H9 (cell line): ENCODE measurements at regions not wholly inside any gene's neighbourhood (a gene's known extent, or its start where the extent isn't known, plus 50 kb on each side); places are given as distances from the start of the nearest gene placed in this dataset.

ENCODE experiments used
- DNase-seq: peaks from one replicate; pipeline ENCODE4 v3.0.0-alpha.2; 2017
- H2AFZ ChIP-seq: one replicate; pipeline ENCODE4 v1.6.1; 2013; ENCODE audit warnings: mild to moderate bottlenecking, low read length, control low read depth, moderate library complexity
- H2AK5ac ChIP-seq: 2 replicates; pipeline ENCODE4 v1.6.1; 2013; ENCODE audit warnings: low read length, control low read depth, mixed read lengths; ENCODE audit not compliant: insufficient read length
- H2BK120ac ChIP-seq: one replicate; pipeline ENCODE4 v1.6.1; 2013; ENCODE audit warnings: low read depth, mild to moderate bottlenecking, low read length, control low read depth, inconsistent platforms; ENCODE audit not compliant: poor library complexity, severe bottlenecking
- H2BK12ac ChIP-seq: 2 replicates; pipeline ENCODE4 v1.6.1; 2013; ENCODE audit warnings: low read length, control low read depth, mixed read lengths, low read depth; ENCODE audit not compliant: insufficient read length
- H2BK15ac ChIP-seq: 2 replicates; pipeline ENCODE4 v1.6.1; 2013; ENCODE audit warnings: low read depth, low read length, control low read depth
- H2BK20ac ChIP-seq: one replicate; pipeline ENCODE4 v1.6.1; 2013; ENCODE audit warnings: low read depth, mild to moderate bottlenecking, low read length, control low read depth, inconsistent platforms; ENCODE audit not compliant: poor library complexity, severe bottlenecking
- H2BK5ac ChIP-seq: 2 replicates; pipeline ENCODE4 v1.6.1; 2013; ENCODE audit warnings: low read length, control low read depth, mixed read lengths; ENCODE audit not compliant: insufficient read length
- H3K14ac ChIP-seq: 2 replicates; pipeline ENCODE4 v1.6.1; 2013; ENCODE audit warnings: low read length, control low read depth; ENCODE audit not compliant: insufficient read depth
- H3K18ac ChIP-seq: 2 replicates; pipeline ENCODE4 v1.6.1; 2013; ENCODE audit warnings: low read depth, mild to moderate bottlenecking, mixed read lengths, low read length, control low read depth; ENCODE audit not compliant: insufficient read length
- H3K23ac ChIP-seq: 2 replicates; pipeline ENCODE4 v1.6.1; 2013; ENCODE audit warnings: low read length, control low read depth, mixed read lengths, low read depth; ENCODE audit not compliant: insufficient read length
- H3K23me2 ChIP-seq: 2 replicates; pipeline ENCODE4 v1.6.1; 2013; ENCODE audit warnings: low read depth, mild to moderate bottlenecking, mixed read lengths, low read length, control low read depth; ENCODE audit not compliant: insufficient read length, poor library complexity, severe bottlenecking
- H3K27ac ChIP-seq: 2 replicates; pipeline ENCODE4 v1.5.1; 2013; ENCODE audit warnings: low read length, control low read depth, mixed read lengths, low read depth; ENCODE audit not compliant: insufficient read length
- H3K27me3 ChIP-seq: 2 replicates; pipeline ENCODE4 v1.6.1; 2013; ENCODE audit warnings: low read length, control low read depth, inconsistent platforms; ENCODE audit not compliant: insufficient read depth
- H3K4ac ChIP-seq: 2 replicates; pipeline ENCODE4 v1.6.1; 2013; ENCODE audit warnings: low read depth, mild to moderate bottlenecking, control low read depth, inconsistent platforms, low read length, moderate library complexity
- H3K4me1 ChIP-seq: 2 replicates; pipeline ENCODE4 v1.6.1; 2013; ENCODE audit warnings: low read length, control low read depth, inconsistent platforms; ENCODE audit not compliant: insufficient read depth
- H3K4me2 ChIP-seq: 2 replicates; pipeline ENCODE4 v1.6.1; 2013; ENCODE audit warnings: low read length, control low read depth, mixed read lengths; ENCODE audit not compliant: insufficient read length, insufficient read depth
- H3K56ac ChIP-seq: 2 replicates; pipeline ENCODE4 v1.6.1; 2013; ENCODE audit warnings: low read depth, mild to moderate bottlenecking, mixed read lengths, low read length, control low read depth; ENCODE audit not compliant: insufficient read length
- H3K79me1 ChIP-seq: 2 replicates; pipeline ENCODE4 v1.6.1; 2013; ENCODE audit warnings: low read depth, mild to moderate bottlenecking, moderate library complexity, low read length, control low read depth, inconsistent platforms; ENCODE audit not compliant: insufficient read depth, poor library complexity, severe bottlenecking
- H3K79me2 ChIP-seq: 2 replicates; pipeline ENCODE4 v1.6.1; 2013; ENCODE audit warnings: low read length, control low read depth, inconsistent platforms; ENCODE audit not compliant: insufficient read depth
- H3K9ac ChIP-seq: 2 replicates; pipeline ENCODE4 v1.6.1; 2013; ENCODE audit warnings: low read length, control low read depth, mixed read lengths; ENCODE audit not compliant: insufficient read length; ENCODE audit errors: extremely low read depth
- H3K9me3 ChIP-seq: one replicate; pipeline ENCODE4 v1.6.1; 2013; ENCODE audit warnings: low read depth, low read length, inconsistent platforms; ENCODE audit not compliant: control insufficient read depth
- H3T11ph ChIP-seq: one replicate; pipeline ENCODE4 v1.6.1; 2013; ENCODE audit warnings: mild to moderate bottlenecking, low read length, control low read depth, inconsistent platforms
- H4K20me1 ChIP-seq: one replicate; pipeline ENCODE4 v1.6.1; 2013; ENCODE audit not compliant: control insufficient read depth, insufficient read length, insufficient read depth
- H4K5ac ChIP-seq: 2 replicates; pipeline ENCODE4 v1.6.1; 2013; ENCODE audit warnings: low read depth, mild to moderate bottlenecking, mixed read lengths, low read length, control low read depth; ENCODE audit not compliant: insufficient read length
- H4K8ac ChIP-seq: replicated peaks from 2 replicates; pipeline ENCODE4 v1.6.1; 2013; ENCODE audit warnings: low read length, control low read depth, mixed read lengths, low read depth; ENCODE audit not compliant: insufficient read length
- H4K91ac ChIP-seq: 2 replicates; pipeline ENCODE4 v1.6.1; 2013; ENCODE audit warnings: low read depth, mild to moderate bottlenecking, moderate library complexity, mixed read lengths, low read length, control low read depth; ENCODE audit not compliant: insufficient read length
- H3K27ac Mint-ChIP-seq, 3 experiments: 2 replicates in 2 of 3; 3 replicates in 1 of 3; pipeline ENCODE4 v1.8.0; 2020 to 2021; ENCODE audit warnings: mixed read lengths in 3 of 3, mild to moderate bottlenecking in 1 of 3, moderate library complexity in 1 of 3
- H3K27me3 Mint-ChIP-seq: 2 replicates; pipeline ENCODE4 v1.8.0; 2021; ENCODE audit warnings: low read depth, mild to moderate bottlenecking, moderate library complexity, mixed read lengths
- H3K36me3 Mint-ChIP-seq, 3 experiments: 2 replicates in 2 of 3; 3 replicates in 1 of 3; pipeline ENCODE4 v1.8.0; 2020 to 2021; ENCODE audit warnings: low read depth in 3 of 3, mixed read lengths in 3 of 3; ENCODE audit not compliant: insufficient read depth in 1 of 3
- H3K4me1 Mint-ChIP-seq, 2 experiments: 2 replicates each; pipeline ENCODE4 v1.8.0; 2020; ENCODE audit warnings: mixed read lengths in 2 of 2
- H3K4me3 Mint-ChIP-seq, 2 experiments: 2 replicates in 1 of 2; 3 replicates in 1 of 2; pipeline ENCODE4 v1.8.0; 2020 to 2021; ENCODE audit warnings: mild to moderate bottlenecking in 2 of 2, mixed read lengths in 2 of 2, moderate library complexity in 1 of 2
- H3K9me3 Mint-ChIP-seq, 2 experiments: 2 replicates in 1 of 2; 3 replicates in 1 of 2; pipeline ENCODE4 v1.8.0; 2020; ENCODE audit warnings: mild to moderate bottlenecking in 2 of 2, mixed read lengths in 2 of 2, moderate library complexity in 1 of 2
- CTCF ChIP-seq: fragments of 200-600 bp; sonication (generic); conservative IDR thresholded peaks from 3 replicates; pipeline ENCODE4 v1.8.0; 2021; ENCODE audit warnings: antibody characterized with exemption, mild to moderate bottlenecking
- WGBS: extraction: QIAGEN DNeasy Blood & Tissue Kit; methylation state at CpG from one replicate; pipeline ENCODE4 v1.1.7; 2013; ENCODE audit warnings: missing lambda C conversion rate, low lambda C conversion rate, mixed read lengths; ENCODE audit not compliant: insufficient read length; ENCODE audit errors: extremely low coverage; 5-methylcytosine and 5-hydroxymethylcytosine counted together

- no CpG with 5 or more reads among the region's 1 CpG for WGBS
- H4K5ac ChIP-seq = no peak overlapping the region
- no peaks in the 10 kb centered on the region for H3K23me2 ChIP-seq
- H2AK5ac ChIP-seq = no peak overlapping the region
- no peak overlapping the region for H3K56ac ChIP-seq
- no peak for TF ChIP-seq CTCF
- H4K20me1 ChIP-seq = no peaks in the 10 kb centered on the region
- H3K14ac ChIP-seq = no peak overlapping the region
- H3K4me1 Mint-ChIP-seq = no peaks in the 10 kb centered on the region
- H2BK5ac ChIP-seq = no peak overlapping the region
- H2BK15ac ChIP-seq = no peak overlapping the region
- no peaks in the 10 kb centered on the region for H3K9me3 Mint-ChIP-seq
- H3K27ac ChIP-seq = no peak overlapping the region
- no peak overlapping the region for H4K8ac ChIP-seq
- H3T11ph ChIP-seq = no peak overlapping the region
- H3K27ac Mint-ChIP-seq = no peak overlapping the region
- H3K4me2 ChIP-seq = no peak overlapping the region
- no peak overlapping the region for H3K4me3 Mint-ChIP-seq
- no peaks in the 10 kb centered on the region for H3K27me3 ChIP-seq
- H2BK20ac ChIP-seq = no peak overlapping the region
- no peak overlapping the region for H2AFZ ChIP-seq
- no peak overlapping the region for H3K9ac ChIP-seq
- H3K79me2 ChIP-seq = no peaks in the 10 kb centered on the region
- no peaks in the 10 kb centered on the region for H3K79me1 ChIP-seq
- H3K9me3 ChIP-seq = no peaks in the 10 kb centered on the region
- H2BK120ac ChIP-seq = no peak overlapping the region
- H3K36me3 Mint-ChIP-seq = no peaks in the 10 kb centered on the region
- no peak overlapping the region for H3K18ac ChIP-seq
- no peak overlapping the region for H2BK12ac ChIP-seq
- no peaks in the 10 kb centered on the region for H3K27me3 Mint-ChIP-seq
- H4K91ac ChIP-seq = no peak overlapping the region
- DNase-seq = no peak
- no peak overlapping the region for H3K4ac ChIP-seq
- no peak overlapping the region for H3K23ac ChIP-seq
- no peaks in the 10 kb centered on the region for H3K4me1 ChIP-seq
These were observed 1325.0 kb upstream of the GOT2 start for GRCh38 chr16:60059141-60059540.
